ENCODE measurements at regions not wholly inside any gene's neighbourhood (a gene's known extent, or its start where the extent isn't known, plus 50 kb on each side); places are given as distances from the start of the nearest gene placed in this dataset.
"Not testable (repeated sequence)": the region's sequence is repeated elsewhere in the genome, so short reads cannot be mapped to it uniquely, and the experiment has no call there.

GRCh38 chr2:87198422-87198821, 176.8 kb upstream of the PLGLB1 start:
- TF ChIP-seq CTCF (IDR thresholded peaks at IDR 0.05; ENCODE audit: low read depth, low read length, missing input control); MAX (IDR thresholded peaks at IDR 0.05); RAD21 (IDR thresholded peaks at IDR 0.05); YY1 (IDR thresholded peaks at IDR 0.05); REST (IDR thresholded peaks at IDR 0.05); HNF4G (IDR thresholded peaks at IDR 0.05); FOXA1 (IDR thresholded peaks at IDR 0.05); ATF3 (IDR thresholded peaks at IDR 0.05); JUND (IDR thresholded peaks at IDR 0.05): not testable (repeated sequence)
